Esophagus squamous epithelium (tissue), 5 donors: ENCODE measurements at regions not wholly inside any gene's neighbourhood (a gene's known extent, or its start where the extent isn't known, plus 50 kb on each side); places are given as distances from the start of the nearest gene placed in this dataset.

Experiments
- DNase-seq: peaks from one replicate; lab custom pipeline; 2025; lab: John Stamatoyannopoulos, UW
- H3K27ac ChIP-seq, 4 donors: fragments of 200-600 bp; sonication (generic); one replicate each; pipeline ENCODE4 v1.5.1; 2016 to 2019; ENCODE audit warnings: mild to moderate bottlenecking in 1 of 4
- H3K27me3 ChIP-seq, 4 donors: fragments of 200-600 bp; sonication (generic); 1 replicate in 3 of 4; 2 replicates in 1 of 4; pipeline versions ENCODE4 v1.5.1 to v1.6.0; 2017 to 2021; ENCODE audit warnings: antibody characterized with exemption in 1 of 4
- H3K36me3 ChIP-seq, 3 donors: fragments of 200-600 bp; sonication (generic); one replicate each; pipeline ENCODE4 v1.5.1; 2016 to 2019
- H3K4me1 ChIP-seq, 3 donors: fragments of 200-600 bp; sonication (generic); one replicate each; pipeline ENCODE4 v1.5.1; 2017 to 2019
- H3K4me3 ChIP-seq, 4 donors: fragments of 200-600 bp; sonication (generic); 1 replicate in 3 of 4; 2 replicates in 1 of 4; pipeline ENCODE4 v1.5.1; 2016 to 2019; ENCODE audit warnings: mild to moderate bottlenecking in 2 of 4, moderate library complexity in 1 of 4
- H3K9me3 ChIP-seq, 3 donors: fragments of 200-600 bp; sonication (generic); one replicate each; pipeline ENCODE4 v1.5.1; 2016 to 2019
- CTCF ChIP-seq, 6 experiments: fragments of 450-650 bp in 4 of 6; fragments of 200-600 bp in 2 of 6; sonication (generic) in 2 of 6; IDR thresholded peaks; one replicate each; pipeline ENCODE4 v1.5.1; 2016 to 2019; ENCODE audit warnings: antibody characterized with exemption in 6 of 6, mild to moderate bottlenecking in 4 of 6, moderate library complexity in 4 of 6
- POLR2A ChIP-seq, 4 donors: fragments of 450-650 bp; IDR thresholded peaks; one replicate each; pipeline ENCODE4 v1.6.1; 2017; ENCODE audit warnings: antibody characterized with exemption in 4 of 4, mild to moderate bottlenecking in 4 of 4, moderate library complexity in 3 of 4
- WGBS, 2 donors: methylation state at CpG; one replicate each; pipeline ENCODE4 v1.1.5; 2018; 5-methylcytosine and 5-hydroxymethylcytosine counted together
- intact Hi-C: fragments of 100-400 bp; cut with DNase I; formaldehyde crosslinking; loops from one replicate; pipeline ENCODE4 v1.15.0; 2022
- donor health status: DM: yes; HTN: yes; CAD: no.

GRCh38 chr6:145454006-145454405, 281.3 kb downstream of the EPM2A start:
- Histone ChIP-seq H3K36me3 (no peaks in the 10 kb centered on the region), H3K4me3 (no peak overlapping the region), H3K9me3 (no peaks in the 10 kb centered on the region), H3K27me3 (no peaks in the 10 kb centered on the region), H3K4me1 (no peaks in the 10 kb centered on the region), H3K27ac (no peak overlapping the region)
- intact Hi-C loops, result no loop called here
- WGBS, 2 donors, result 82 to 89% methylated on average over 2 of the region's 2 CpGs
- DNase-seq, result no peak
- TF ChIP-seq CTCF (IDR thresholded peaks at IDR 0.05) (no peak), POLR2A (IDR thresholded peaks at IDR 0.05) (no peak)

- H3K4me1 ChIP-seq, result no peaks in the 10 kb centered on the region
- H3K27ac ChIP-seq, result no peak overlapping the region
- no peaks in the 10 kb centered on the region for H3K36me3 ChIP-seq
- intact Hi-C loops, result no loop called here
- TF ChIP-seq POLR2A (IDR thresholded peaks at IDR 0.05), result no peak
- no peak for TF ChIP-seq CTCF (IDR thresholded peaks at IDR 0.05)
- H3K27me3 ChIP-seq, result no peaks in the 10 kb centered on the region
- no peak overlapping the region for H3K4me3 ChIP-seq
- DNase-seq, result no peak
- H3K9me3 ChIP-seq, result no peaks in the 10 kb centered on the region
Measured at GRCh38 chr6:145457556-145457955, 277.8 kb downstream of the EPM2A start.

GRCh38 chr6:145468534-145468933, 266.8 kb downstream of the EPM2A start:
- H3K4me1 ChIP-seq, result no peaks in the 10 kb centered on the region
- no peak overlapping the region for H3K4me3 ChIP-seq
- H3K36me3 ChIP-seq, result no peaks in the 10 kb centered on the region
- no peaks in the 10 kb centered on the region for H3K9me3 ChIP-seq
- intact Hi-C loops, result no loop called here
- TF ChIP-seq CTCF (IDR thresholded peaks at IDR 0.05) (no peak), POLR2A (IDR thresholded peaks at IDR 0.05) (no peak)
- H3K27me3 ChIP-seq, result no peaks in the 10 kb centered on the region
- H3K27ac ChIP-seq, result no peak overlapping the region
- no peak for DNase-seq

- TF ChIP-seq CTCF (IDR thresholded peaks at IDR 0.05) (no peak), POLR2A (IDR thresholded peaks at IDR 0.05) (no peak)
- H3K27ac ChIP-seq, result no peak overlapping the region
- H3K36me3 ChIP-seq, result no peaks in the 10 kb centered on the region
- H3K4me1 ChIP-seq, result no peaks in the 10 kb centered on the region
- no peak overlapping the region for H3K4me3 ChIP-seq
- DNase-seq, result no peak
- peaks cover 0 to 1% (median 0%) of the 10 kb centered on the region in 3 donors for H3K9me3 ChIP-seq
- intact Hi-C loops, result no loop called here
- no peaks in the 10 kb centered on the region for H3K27me3 ChIP-seq
Measured at GRCh38 chr6:145469021-145469420, 266.3 kb downstream of the EPM2A start.

- Histone ChIP-seq H3K4me1 (no peaks in the 10 kb centered on the region), H3K4me3 (no peak overlapping the region), H3K9me3 (peaks cover 0 to 16% (median 8%) of the 10 kb centered on the region in 3 donors), H3K27me3 (no peaks in the 10 kb centered on the region), H3K27ac (no peak overlapping the region), H3K36me3 (no peaks in the 10 kb centered on the region)
- intact Hi-C loops, result no loop called here
- TF ChIP-seq CTCF (IDR thresholded peaks at IDR 0.05) (no peak), POLR2A (IDR thresholded peaks at IDR 0.05) (no peak)
- WGBS, 2 donors, result 19 to 22% methylated on average over 1 of the region's 1 CpG
- DNase-seq, result no peak
Measured at GRCh38 chr6:145475794-145476396, 259.4 kb downstream of the EPM2A start.
